Activated T-cell treated with anti-CD3 and anti-CD28 coated beads for 1 hour (primary cell): ENCODE measurements at regions not wholly inside any gene's neighbourhood (a gene's known extent, or its start where the extent isn't known, plus 50 kb on each side); places are given as distances from the start of the nearest gene placed in this dataset.
"Not testable (repeated sequence)": the region's sequence is repeated elsewhere in the genome, so short reads cannot be mapped to it uniquely, and the experiment has no call there.

Experiments
- DNase-seq: peaks from one replicate; pipeline ENCODE4 v3.0.0-alpha.2; 2020; ENCODE audit warnings: low read depth

- no peak for DNase-seq
Measured at GRCh38 chr1:101152633-101153032, 84.2 kb upstream of the S1PR1 start.

DNA sequence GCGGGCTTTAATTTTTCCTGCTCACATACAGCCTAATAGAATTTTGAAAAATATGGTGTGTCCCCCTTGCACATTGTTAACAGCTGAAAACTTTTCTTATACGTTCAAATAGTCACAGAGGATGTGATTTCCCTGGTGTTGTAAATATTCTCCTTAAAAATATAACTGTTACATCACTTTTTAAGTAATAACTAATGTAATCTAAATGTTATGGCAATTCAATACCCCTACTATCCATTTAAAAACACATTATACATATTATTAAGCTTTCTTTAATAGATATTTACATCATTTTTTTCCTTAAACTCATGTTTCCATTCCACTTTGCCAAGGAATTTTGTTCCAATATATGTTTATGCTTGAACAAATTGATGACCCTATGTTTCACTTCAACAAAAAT, 85.5 kb upstream of the S1PR1 start:
- DNase-seq = no peak

DNA sequence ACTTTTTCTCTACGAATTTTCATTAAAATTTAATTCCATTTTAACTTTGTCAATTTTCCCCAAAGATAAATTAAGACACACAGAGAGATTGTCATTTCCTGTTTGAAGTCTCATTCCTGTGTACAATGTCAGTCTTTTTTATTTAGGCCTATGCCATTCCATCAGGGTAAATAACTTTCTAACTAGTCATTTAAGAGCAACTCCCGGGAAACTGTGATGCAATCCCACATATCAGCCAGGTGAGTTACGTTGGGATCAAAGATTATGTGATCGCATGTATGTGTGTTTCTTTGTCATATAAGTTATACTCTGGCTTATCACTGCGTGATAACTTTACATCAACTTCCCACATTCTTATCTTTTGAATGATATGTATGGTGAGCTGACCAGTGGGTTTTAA, 86.1 kb upstream of the S1PR1 start:
- no peak for DNase-seq

DNA sequence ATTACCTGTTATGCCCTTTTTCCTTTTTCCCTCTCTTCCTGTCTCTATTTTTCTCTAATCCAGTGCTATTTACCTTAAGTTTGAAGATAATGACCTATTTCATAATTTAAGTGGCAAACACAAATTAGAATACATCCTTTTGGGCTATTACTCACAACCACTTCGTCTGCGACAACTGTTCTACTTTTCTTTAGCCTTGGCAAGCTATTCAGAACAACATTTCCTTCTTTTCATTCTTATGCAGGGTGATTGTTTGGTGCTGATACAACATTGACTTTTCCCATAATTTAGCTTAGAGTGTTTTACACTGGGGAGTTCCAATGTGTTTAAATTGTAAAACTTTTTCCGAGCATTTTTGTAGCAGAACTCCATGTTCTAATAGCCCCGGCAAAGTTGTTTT, 86.6 kb upstream of the S1PR1 start:
- DNase-seq = no peak

GRCh38 chr1:101148980-101149379, 87.8 kb upstream of the S1PR1 start:
- no peak for DNase-seq

- no peak for DNase-seq
Measured at GRCh38 chr1:101147381-101147780, 89.4 kb upstream of the S1PR1 start.

DNA sequence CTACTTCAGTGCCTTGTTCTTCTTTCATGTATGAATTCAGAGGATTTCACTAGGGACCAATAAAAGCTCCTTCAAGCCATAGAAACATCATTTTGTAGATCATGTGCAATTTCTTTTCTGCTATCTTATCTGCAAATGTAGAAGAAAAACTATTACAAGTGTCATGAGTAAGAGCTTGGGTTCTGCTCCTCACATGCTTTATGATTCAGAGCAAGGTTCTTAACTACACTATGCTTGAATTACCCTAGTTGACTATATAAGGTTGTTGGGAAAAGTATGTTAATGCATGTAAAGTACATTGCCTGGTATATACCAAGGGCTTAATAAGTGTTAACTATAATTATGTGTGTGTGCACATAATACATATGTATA, 91.4 kb upstream of the S1PR1 start:
- DNase-seq = no peak

GRCh38 chr1:101144671-101145448, 92.0 kb upstream of the S1PR1 start:
- no peak for DNase-seq

DNA sequence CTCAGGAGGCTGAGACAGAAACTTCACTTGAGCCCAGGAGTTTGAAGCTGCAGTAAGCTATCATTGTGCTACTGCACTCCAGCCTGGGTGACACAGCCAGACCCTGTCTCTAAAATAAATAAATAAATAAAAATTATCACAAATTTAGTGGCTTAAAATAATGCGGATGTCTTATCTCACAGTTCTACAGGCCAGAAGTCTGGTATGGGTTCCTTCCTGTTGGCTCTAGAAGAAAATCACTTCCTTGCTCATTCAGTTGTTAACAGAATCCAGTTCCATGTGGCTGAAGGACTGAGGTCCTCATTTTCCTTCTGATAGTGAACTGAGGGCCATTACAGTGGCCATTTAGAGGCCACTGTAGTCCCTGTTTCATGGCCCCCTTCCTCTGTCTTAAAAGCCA, 94.6 kb upstream of the S1PR1 start:
- no peak for DNase-seq

DNA sequence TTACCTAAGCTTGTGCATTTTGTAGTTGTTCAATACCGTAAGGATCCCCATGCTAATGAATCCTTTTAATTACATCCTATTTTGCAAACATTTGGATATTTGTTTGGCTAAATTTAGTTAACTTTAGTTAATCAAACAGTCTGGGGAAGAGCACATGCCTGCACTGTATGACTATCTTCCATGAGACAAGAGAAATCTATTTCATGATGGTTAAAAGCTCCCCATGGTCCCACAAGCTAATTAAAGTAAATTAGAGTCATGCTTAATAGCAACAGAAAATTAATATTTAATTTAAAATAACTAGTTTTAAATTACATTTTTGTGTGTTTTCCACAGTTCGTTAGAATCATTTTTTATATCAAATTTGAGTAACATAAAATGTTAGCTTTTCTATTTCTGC, 95.4 kb upstream of the S1PR1 start:
- no peak for DNase-seq

DNA sequence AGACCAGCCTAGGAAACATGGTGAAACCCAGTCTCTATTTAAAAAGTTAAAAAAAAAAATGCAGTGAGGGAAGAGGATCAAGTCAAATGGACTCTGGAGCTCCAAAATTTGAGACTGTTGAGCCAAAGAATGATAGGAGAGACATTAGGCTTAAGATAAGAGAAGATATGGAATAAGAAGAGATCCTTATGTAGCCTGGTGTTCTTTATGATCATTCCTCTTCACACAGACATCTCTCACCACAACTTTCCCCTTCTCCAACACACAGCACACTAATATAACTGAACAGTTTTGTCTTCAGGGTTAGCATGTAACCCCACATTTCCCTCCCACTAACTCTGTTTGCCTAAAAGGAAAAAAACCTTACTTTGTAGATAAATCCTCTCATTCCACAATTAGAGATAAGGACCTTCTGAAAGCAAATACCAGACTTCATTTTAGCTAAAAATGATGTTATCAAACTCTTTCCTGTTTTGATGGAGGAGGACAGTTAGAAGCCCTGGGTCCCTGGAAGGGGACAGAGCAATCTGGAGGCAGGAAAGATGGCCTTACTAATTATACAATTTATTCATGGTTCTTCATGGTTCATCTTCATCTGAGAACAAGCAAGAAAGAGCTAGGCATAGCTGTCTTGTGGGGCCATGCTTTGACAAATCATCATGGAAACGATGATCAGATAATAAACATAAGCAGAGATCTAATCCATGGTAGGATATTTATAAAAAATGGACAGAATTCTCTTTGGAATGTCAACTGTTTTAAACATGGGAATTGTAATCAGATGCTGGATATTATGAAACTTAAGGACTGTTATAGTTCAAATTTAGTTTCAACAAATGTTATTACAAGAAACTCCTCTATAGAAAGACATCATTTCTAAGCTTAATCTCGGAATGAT, 96.7 kb upstream of the S1PR1 start:
- DNase-seq = no peak

DNA sequence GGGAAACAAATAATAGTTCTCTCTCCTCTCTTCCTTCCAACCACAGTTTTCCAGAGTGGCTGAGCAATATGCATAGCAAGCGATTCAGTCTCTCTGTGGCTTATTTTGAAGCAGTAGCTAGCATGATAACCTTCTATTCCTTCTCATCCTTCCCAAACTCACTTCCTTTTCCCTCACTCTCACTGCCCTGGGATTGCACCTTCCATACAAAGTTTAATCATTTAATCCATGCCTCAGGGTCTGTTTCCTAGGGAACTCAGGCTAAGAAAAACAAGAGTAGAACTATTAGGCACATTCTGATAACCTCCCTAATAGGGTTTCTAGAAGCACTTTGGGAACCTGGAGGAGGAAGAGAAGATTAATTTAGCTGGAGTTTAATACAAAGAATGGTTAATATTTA, 97.7 kb upstream of the S1PR1 start:
- DNase-seq = no peak

GRCh38 chr1:101137144-101138126, 99.4 kb upstream of the S1PR1 start:
- no peak for DNase-seq

GRCh38 chr1:101136739-101137138, 100.1 kb upstream of the S1PR1 start:
- DNase-seq = no peak

DNA sequence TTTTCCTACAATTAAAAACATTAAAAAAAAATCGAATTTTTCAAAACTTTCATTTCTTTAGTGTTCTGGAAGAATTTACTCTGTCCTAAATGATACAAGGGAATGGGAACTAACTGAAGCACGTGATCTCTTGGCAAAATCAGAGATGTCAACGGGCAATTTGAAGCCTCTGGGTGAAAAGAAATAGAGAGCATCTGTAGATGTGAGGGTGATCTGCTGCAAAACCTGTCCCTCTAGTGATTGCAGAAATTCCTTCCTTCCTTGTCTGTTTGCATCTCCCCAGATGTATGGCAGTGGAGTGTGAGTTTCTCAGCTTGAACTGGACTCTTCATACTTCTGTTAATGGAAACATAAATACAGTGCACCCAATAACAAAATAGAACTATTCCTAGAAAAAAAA, 100.5 kb upstream of the S1PR1 start:
- no peak for DNase-seq

DNA sequence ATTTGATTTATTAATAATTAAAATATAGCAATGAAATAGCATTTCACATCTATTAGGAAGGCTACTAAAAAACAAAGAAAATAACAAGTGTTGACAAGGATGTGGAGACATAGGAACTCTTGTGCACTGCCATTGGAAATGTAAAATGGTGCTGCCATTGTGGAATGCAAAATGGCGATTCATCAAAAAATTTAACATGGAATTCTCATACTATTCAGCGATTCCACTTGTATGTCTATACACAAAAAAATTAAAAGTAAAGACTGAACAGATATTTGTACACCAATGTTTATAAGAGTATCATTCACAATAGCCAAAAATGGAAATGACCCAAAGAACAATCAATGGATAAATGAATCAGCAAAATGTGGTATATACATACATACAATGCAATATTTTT, 101.3 kb upstream of the S1PR1 start:
- DNase-seq = no peak

- no peak for DNase-seq
Measured at GRCh38 chr1:101131239-101131843, 105.5 kb upstream of the S1PR1 start.

- DNase-seq = no peak
Measured at GRCh38 chr1:101130673-101131072, 105.1 kb upstream of the DPH5 start.

GRCh38 chr1:101128846-101129245, 103.3 kb upstream of the DPH5 start:
- DNase-seq = no peak

DNA sequence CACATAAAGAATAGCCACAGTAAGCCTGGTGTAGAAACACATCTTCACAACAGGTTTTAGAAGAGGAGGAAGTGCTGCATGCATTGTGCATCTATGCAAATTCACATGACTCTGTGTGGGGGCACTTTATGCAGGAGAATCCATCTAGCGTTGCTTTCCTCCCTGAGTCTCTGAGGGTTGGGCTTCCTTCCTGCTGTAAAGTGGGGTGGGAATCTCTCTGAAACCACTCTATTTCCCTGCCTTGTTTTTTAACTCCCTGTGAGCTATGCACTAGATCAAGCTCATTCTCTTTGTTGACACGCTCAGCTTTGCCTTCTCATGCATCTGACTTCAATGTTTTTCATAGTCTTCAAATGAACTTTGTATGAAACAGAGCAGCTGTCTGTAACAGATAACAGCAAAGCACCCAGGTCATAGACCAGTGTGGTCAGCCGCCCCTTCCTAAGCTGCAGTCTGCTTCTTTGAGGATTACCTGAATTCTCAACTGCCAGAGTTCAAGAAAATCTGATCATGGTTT, 102.7 kb upstream of the DPH5 start:
- DNase-seq = no peak

- no peak for DNase-seq
Measured at GRCh38 chr1:101124405-101124804, 98.8 kb upstream of the DPH5 start.

DNA sequence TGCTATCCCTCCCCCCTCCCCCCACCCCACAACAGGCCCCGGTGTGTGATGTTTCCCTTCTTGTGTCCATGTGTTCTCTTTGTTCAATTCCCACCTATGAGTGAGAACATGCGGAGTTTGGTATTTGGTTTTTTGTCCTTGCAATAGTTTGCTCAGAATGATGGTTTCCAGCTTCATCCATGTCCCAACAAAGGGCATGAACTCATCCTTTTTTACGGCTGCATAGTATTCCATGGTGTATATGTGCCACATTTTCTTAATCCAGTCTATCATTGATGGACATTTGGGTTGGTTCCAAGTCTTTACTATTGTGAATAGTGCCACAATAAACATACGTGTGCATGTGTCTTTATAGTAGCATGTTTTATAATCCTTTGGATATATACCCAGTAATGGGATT, 98.3 kb upstream of the DPH5 start:
- not testable (repeated sequence) for DNase-seq
